Stimulated activated CD8-positive, alpha-beta memory T cell treated with anti-CD3 and anti-CD28 coated beads, Interleukin-2, amount 100 ng/mL, for 1 hour (primary cell): ENCODE measurements at regions not wholly inside any gene's neighbourhood (a gene's known extent, or its start where the extent isn't known, plus 50 kb on each side); places are given as distances from the start of the nearest gene placed in this dataset.
"Not testable (repeated sequence)": the region's sequence is repeated elsewhere in the genome, so short reads cannot be mapped to it uniquely, and the experiment has no call there.

Source experiments
- DNase-seq, 2 donors: peaks; one replicate each; pipeline ENCODE4 v3.0.0-alpha.2; 2020; ENCODE audit warnings: low read depth in 2 of 2

- not testable (repeated sequence) for DNase-seq
These were observed 1472.2 kb downstream of the FOXD4L5 start for GRCh38 chr9:63812822-63813221.

GRCh38 chr9:63804205-63804604 is 1480.8 kb downstream of the FOXD4L5 start:
- DNase-seq: not testable (repeated sequence)

- DNase-seq: not testable (repeated sequence)
These were observed 1490.8 kb downstream of the FOXD4L5 start for GRCh38 chr9:63794081-63794685.

- not testable (repeated sequence) for DNase-seq
These were observed 1497.6 kb downstream of the FOXD4L5 start for GRCh38 chr9:63787454-63787853.

GRCh38 chr9:63785059-63785458 is 1500.0 kb downstream of the FOXD4L5 start:
- not testable (repeated sequence) for DNase-seq

GRCh38 chr9:63784421-63784820 is 1500.6 kb downstream of the FOXD4L5 start:
- DNase-seq: not testable (repeated sequence)

- not testable (repeated sequence) for DNase-seq
These were observed 1503.1 kb downstream of the FOXD4L5 start for GRCh38 chr9:63781817-63782439.

GRCh38 chr9:63781390-63781789 is 1503.6 kb downstream of the FOXD4L5 start:
- not testable (repeated sequence) for DNase-seq

GRCh38 chr9:63776220-63776619 is 1508.8 kb downstream of the FOXD4L5 start:
- DNase-seq: not testable (repeated sequence)

- DNase-seq: not testable (repeated sequence)
These were observed 1510.0 kb downstream of the FOXD4L5 start for GRCh38 chr9:63775092-63775426.

- not testable (repeated sequence) for DNase-seq
These were observed 1510.5 kb downstream of the FOXD4L5 start for GRCh38 chr9:63774369-63775091.

- not testable (repeated sequence) for DNase-seq
These were observed 1522.8 kb downstream of the FOXD4L5 start for GRCh38 chr9:63762230-63762629.

- not testable (repeated sequence) for DNase-seq
These were observed 1556.0 kb downstream of the FOXD4L5 start for GRCh38 chr9:63729021-63729420.

- DNase-seq: no peak
These were observed 1556.7 kb downstream of the FOXD4L5 start for GRCh38 chr9:63728287-63728686.

- DNase-seq: not testable (repeated sequence)
These were observed 1576.7 kb downstream of the FOXD4L5 start for GRCh38 chr9:63708285-63708684.

GRCh38 chr9:63704456-63704855 is 1580.6 kb downstream of the FOXD4L5 start:
- DNase-seq: not testable (repeated sequence)

GRCh38 chr9:63703670-63704069 is 1581.3 kb downstream of the FOXD4L5 start:
- DNase-seq: not testable (repeated sequence)

GRCh38 chr9:63703138-63703665 is 1581.8 kb downstream of the FOXD4L5 start:
- not testable (repeated sequence) for DNase-seq
